ENCODE measurements at regions not wholly inside any gene's neighbourhood (a gene's known extent, or its start where the extent isn't known, plus 50 kb on each side); places are given as distances from the start of the nearest gene placed in this dataset.

DNA sequence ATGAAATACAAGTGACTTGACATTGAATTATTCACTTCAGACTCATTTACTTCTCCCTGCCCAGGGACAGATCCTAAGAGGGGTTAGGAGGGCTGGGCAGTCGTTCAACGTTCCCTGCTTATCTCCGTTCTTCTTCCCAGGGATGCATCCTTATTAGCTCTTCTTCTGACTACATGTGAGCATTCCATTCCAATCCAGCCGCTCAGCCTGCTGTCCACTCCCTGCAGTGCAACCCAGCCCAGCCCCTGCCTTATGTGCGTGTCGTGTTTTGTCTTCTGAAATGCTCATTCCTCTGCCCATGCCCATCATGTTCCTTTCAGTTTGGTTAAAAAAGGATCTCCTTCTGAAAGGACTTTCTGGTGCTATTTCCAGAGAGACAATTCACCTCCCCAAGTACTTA, 64.7 kb upstream of the PALM2AKAP2 start:
- TF ChIP-seq POLR2AphosphoS5 (IDR thresholded peaks at IDR 0.05; ENCODE audit: borderline replicate concordance, low read depth, low read length): no peak
- no peak for TF ChIP-seq EZH2 (IDR thresholded peaks at IDR 0.05)

All from SK-N-MC (cell line).